Adipose tissue (tissue), 3 donors: ENCODE measurements at regions not wholly inside any gene's neighbourhood (a gene's known extent, or its start where the extent isn't known, plus 50 kb on each side); places are given as distances from the start of the nearest gene placed in this dataset.

ENCODE experiments used
- H3K27ac ChIP-seq: one replicate; pipeline ENCODE4 v1.5.1; 2013; ENCODE audit warnings: low read depth, low read length
- WGBS, 3 donors: extraction: QIAGEN DNeasy Blood & Tissue Kit; methylation state at CpG; one replicate each; pipeline ENCODE4 v1.1.7; 2013; 5-methylcytosine and 5-hydroxymethylcytosine counted together
- donor health status: healthy with polysubstance abuse.
- donor health status: Bipolar disorder and iron deficiency.
- donor health status: healthy.

GRCh38 chr20:4533368-4534133, 152.7 kb upstream of the PRNP start:
- 70 to 77% (median 76%) methylated on average over 10 of the region's 10 CpGs for WGBS, 3 donors
- no peak overlapping the region for H3K27ac ChIP-seq

- 67 to 80% (median 67%) methylated on average over 1 of the region's 1 CpG for WGBS, 3 donors
- no peak overlapping the region for H3K27ac ChIP-seq
Measured at GRCh38 chr20:4532772-4533171, 153.5 kb upstream of the PRNP start.

- H3K27ac ChIP-seq, result no peak overlapping the region
- 70 to 74% (median 71%) methylated on average over 1 of the region's 1 CpG for WGBS, 3 donors
Measured at GRCh38 chr20:4524792-4525191, 161.5 kb upstream of the PRNP start.

- 87 to 96% (median 93%) methylated on average over 3 of the region's 3 CpGs for WGBS, 3 donors
- no peak overlapping the region for H3K27ac ChIP-seq
Measured at GRCh38 chr20:4524307-4524706, 161.9 kb upstream of the PRNP start.

GRCh38 chr20:4522310-4522709, 163.9 kb upstream of the PRNP start:
- WGBS, 3 donors, result 84 to 93% (median 91%) methylated on average over 8 of the region's 8 CpGs
- no peak overlapping the region for H3K27ac ChIP-seq

- WGBS, 3 donors, result 67 to 86% (median 83%) methylated on average over 16 of the region's 16 CpGs
- H3K27ac ChIP-seq, result no peak overlapping the region
Measured at GRCh38 chr20:4521170-4521968, 164.9 kb upstream of the PRNP start.

GRCh38 chr20:4519534-4519933, 166.7 kb upstream of the PRNP start:
- 13 to 24% (median 20%) methylated on average over 2 of the region's 2 CpGs for WGBS, 3 donors
- H3K27ac ChIP-seq, result no peak overlapping the region

GRCh38 chr20:4516876-4517275, 169.4 kb upstream of the PRNP start:
- WGBS, 3 donors, result 43 to 73% (median 49%) methylated on average over 1 of the region's 1 CpG

GRCh38 chr20:4513720-4514119, 172.5 kb upstream of the PRNP start:
- no peak overlapping the region for H3K27ac ChIP-seq

More at GRCh38 chr20:4516876-4517275, 169.4 kb upstream of the PRNP start:
- no peak overlapping the region for H3K27ac ChIP-seq

GRCh38 chr20:4512891-4513550, 173.2 kb upstream of the PRNP start:
- 45 to 69% (median 61%) methylated on average over 3 of the region's 3 CpGs for WGBS, 3 donors
- no peak overlapping the region for H3K27ac ChIP-seq

GRCh38 chr20:4511776-4512175, 174.5 kb upstream of the PRNP start:
- WGBS, 3 donors, result 50 to 89% (median 87%) methylated on average over 1 of the region's 1 CpG
- H3K27ac ChIP-seq, result no peak overlapping the region

GRCh38 chr20:4509825-4510522, 176.3 kb upstream of the PRNP start:
- WGBS, 3 donors, result 70 to 89% (median 85%) methylated on average over 3 of the region's 3 CpGs
- no peak overlapping the region for H3K27ac ChIP-seq

- H3K27ac ChIP-seq, result no peak overlapping the region
- 69 to 92% (median 89%) methylated on average over 3 of the region's 3 CpGs for WGBS, 3 donors
Measured at GRCh38 chr20:4508773-4509172, 177.5 kb upstream of the PRNP start.

- H3K27ac ChIP-seq, result no peak overlapping the region
- 16 to 37% (median 25%) methylated on average over 6 of the region's 6 CpGs for WGBS, 3 donors
Measured at GRCh38 chr20:4507288-4507719, 179.0 kb upstream of the PRNP start.

- WGBS, 3 donors, result 70 to 86% (median 84%) methylated on average over 4 of the region's 4 CpGs
- no peak overlapping the region for H3K27ac ChIP-seq
Measured at GRCh38 chr20:4504814-4505213, 181.4 kb upstream of the PRNP start.

- 41 to 58% (median 57%) methylated on average over 4 of the region's 4 CpGs for WGBS, 3 donors
Measured at GRCh38 chr20:4502756-4503155, 183.5 kb upstream of the PRNP start.

GRCh38 chr20:4493386-4493785, 192.9 kb upstream of the PRNP start:
- 60 to 85% (median 74%) methylated on average over 2 of the region's 2 CpGs for WGBS, 3 donors
- no peak overlapping the region for H3K27ac ChIP-seq

More at GRCh38 chr20:4502756-4503155, 183.5 kb upstream of the PRNP start:
- H3K27ac ChIP-seq, result no peak overlapping the region

- WGBS, 3 donors, result 82 to 95% (median 95%) methylated on average over 2 of the region's 2 CpGs
Measured at GRCh38 chr20:4491643-4492042, 194.6 kb upstream of the PRNP start.

More at GRCh38 chr20:4491643-4492042, 194.6 kb upstream of the PRNP start:
- H3K27ac ChIP-seq, result no peak overlapping the region
